Suppressor macrophage treated with lipopolysaccharide for 1 hour (primary cell): ENCODE measurements at regions not wholly inside any gene's neighbourhood (a gene's known extent, or its start where the extent isn't known, plus 50 kb on each side); places are given as distances from the start of the nearest gene placed in this dataset.

Source experiments
- DNase-seq, 3 donors: peaks; one replicate each; pipeline ENCODE4 v3.0.0-alpha.2; 2020 to 2022

GRCh38 chr10:71048971-71049615 lies 160.7 kb upstream of the PCBD1 start:
- DNase-seq = peak; percentile 74 to 75 (median 75)

- no peak for DNase-seq
Observed at GRCh38 chr10:71049994-71050393, 161.6 kb upstream of the PCBD1 start.

- DNase-seq = no peak
Observed at GRCh38 chr10:71052076-71052660, 160.2 kb upstream of the UNC5B start.

- no peak for DNase-seq
Observed at GRCh38 chr10:71052708-71053107, 159.7 kb upstream of the UNC5B start.

GRCh38 chr10:71053169-71053895 lies 159.0 kb upstream of the UNC5B start:
- no peak for DNase-seq

- DNase-seq = no peak
Observed at GRCh38 chr10:71058308-71058707, 154.1 kb upstream of the UNC5B start.

- no peak for DNase-seq
Observed at GRCh38 chr10:71059054-71059818, 153.1 kb upstream of the UNC5B start.

- no peak for DNase-seq
Observed at GRCh38 chr10:71059943-71060342, 152.4 kb upstream of the UNC5B start.

GRCh38 chr10:71060476-71061426 lies 151.6 kb upstream of the UNC5B start:
- DNase-seq = no peak

GRCh38 chr10:71061472-71061871 lies 150.9 kb upstream of the UNC5B start:
- DNase-seq = no peak

GRCh38 chr10:71062156-71062555 lies 150.2 kb upstream of the UNC5B start:
- no peak for DNase-seq

- DNase-seq = no peak
Observed at GRCh38 chr10:71063401-71063800, 149.0 kb upstream of the UNC5B start.

- peak; percentile 27 to 41 (median 30) for DNase-seq
Observed at GRCh38 chr10:71064413-71065118, 147.8 kb upstream of the UNC5B start.

GRCh38 chr10:71065659-71066058 lies 146.7 kb upstream of the UNC5B start:
- no peak for DNase-seq

- DNase-seq = no peak
Observed at GRCh38 chr10:71066600-71066999, 145.8 kb upstream of the UNC5B start.

- peak; percentile 70 to 75 (median 72) for DNase-seq
Observed at GRCh38 chr10:71067098-71067740, 145.2 kb upstream of the UNC5B start.

- peak in 1 of 3 donors; percentile 10 for DNase-seq
Observed at GRCh38 chr10:71068861-71069271, 143.5 kb upstream of the UNC5B start.

- DNase-seq = no peak
Observed at GRCh38 chr10:71069909-71070666, 142.3 kb upstream of the UNC5B start.

GRCh38 chr10:71070741-71071140 lies 141.6 kb upstream of the UNC5B start:
- no peak for DNase-seq

- no peak for DNase-seq
Observed at GRCh38 chr10:71072131-71072822, 140.1 kb upstream of the UNC5B start.
